Urinary bladder (tissue), 3 donors: ENCODE measurements at regions not wholly inside any gene's neighbourhood (a gene's known extent, or its start where the extent isn't known, plus 50 kb on each side); places are given as distances from the start of the nearest gene placed in this dataset.
"Not testable (repeated sequence)": the region's sequence is repeated elsewhere in the genome, so short reads cannot be mapped to it uniquely, and the experiment has no call there.

Experiments used
- DNase-seq: peaks from one replicate; pipeline ENCODE4 v3.0.0-alpha.2; 2015; ENCODE audit errors: extremely low spot score
- H3K27ac ChIP-seq: one replicate; pipeline ENCODE4 v1.5.1; 2013; ENCODE audit warnings: low read depth, mild to moderate bottlenecking, moderate library complexity
- H3K36me3 ChIP-seq: one replicate; pipeline ENCODE4 v1.6.1; 2013; ENCODE audit warnings: mild to moderate bottlenecking, moderate library complexity; ENCODE audit not compliant: insufficient read depth
- H3K4me1 ChIP-seq: one replicate; pipeline ENCODE4 v1.6.1; 2013; ENCODE audit warnings: mild to moderate bottlenecking, moderate library complexity; ENCODE audit not compliant: insufficient read depth
- H3K4me3 ChIP-seq: one replicate; pipeline ENCODE4 v1.5.1; 2013; ENCODE audit warnings: low read depth, low read length
- WGBS: extraction: QIAGEN DNeasy Blood & Tissue Kit; methylation state at CpG from one replicate; pipeline ENCODE4 v1.1.7; 2013; 5-methylcytosine and 5-hydroxymethylcytosine counted together
- donor health status: healthy with polysubstance abuse.
- donor health status: healthy.

DNA sequence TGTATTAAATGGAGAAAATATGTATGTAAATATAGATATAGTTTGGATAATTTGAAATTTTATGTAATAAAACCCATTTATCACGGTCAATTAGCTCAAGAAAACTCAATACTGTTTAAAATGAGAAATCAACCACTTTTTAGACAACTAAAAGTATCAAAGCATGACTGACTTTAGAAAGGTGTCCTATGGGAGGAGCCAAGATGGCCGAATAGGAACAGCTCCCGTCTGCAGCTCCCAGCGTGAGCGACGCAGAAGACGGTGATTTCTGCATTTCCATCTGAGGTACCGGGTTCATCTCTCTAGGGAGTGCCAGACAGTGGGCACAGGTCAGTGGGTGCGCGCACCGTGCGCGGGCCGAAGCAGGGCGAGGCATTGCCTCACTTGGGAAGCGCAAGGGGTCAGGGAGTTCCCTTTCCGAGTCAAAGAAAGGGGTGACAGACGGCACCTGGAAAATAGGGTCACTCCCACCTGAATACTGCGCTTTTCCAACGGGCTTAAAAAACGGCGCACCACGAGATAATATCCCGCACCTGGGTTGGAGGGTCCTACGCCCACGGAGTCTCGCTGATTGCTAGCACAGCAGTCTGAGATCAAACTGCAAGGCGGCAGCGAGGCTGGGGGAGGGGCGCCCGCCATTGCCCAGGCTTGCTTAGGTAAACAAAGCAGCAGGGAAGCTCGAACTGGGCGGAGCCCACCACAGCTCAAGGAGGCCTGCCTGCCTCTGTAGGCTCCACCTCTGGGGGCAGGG, 182.8 kb upstream of the NECTIN3 start:
- H3K27ac ChIP-seq, H3K4me3 ChIP-seq, H3K4me1 ChIP-seq, H3K36me3 ChIP-seq, DNase-seq: not testable (repeated sequence)
- WGBS, result 97% methylated on average over 29 of the region's 33 CpGs

- not testable (repeated sequence) for H3K4me3 ChIP-seq, DNase-seq, H3K4me1 ChIP-seq, H3K27ac ChIP-seq, H3K36me3 ChIP-seq
- 71% methylated on average over 2 of the region's 3 CpGs for WGBS
Measured at GRCh38 chr3:110889376-110889699, 182.3 kb upstream of the NECTIN3 start.

DNA sequence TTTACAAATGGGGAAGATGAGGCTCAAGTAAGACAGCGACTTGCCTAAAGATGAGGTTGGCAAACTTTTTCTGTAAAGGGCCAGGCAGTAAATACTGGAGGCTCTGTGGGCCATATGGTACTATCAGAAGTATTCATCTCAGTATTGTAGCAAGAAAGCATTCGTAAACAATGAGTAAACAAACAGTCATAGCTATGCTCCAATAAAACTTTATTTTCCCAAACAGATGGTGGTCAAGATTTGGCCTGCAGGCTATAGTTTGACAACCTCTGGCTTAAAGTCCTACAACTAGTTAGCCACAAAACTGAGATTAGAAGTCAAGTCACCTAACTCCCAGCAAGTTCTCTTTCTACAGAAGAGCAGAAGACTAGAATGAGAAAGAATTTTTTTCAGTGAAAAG, 177.0 kb upstream of the NECTIN3 start:
- 73% methylated on average over 2 of the region's 2 CpGs for WGBS
- Histone ChIP-seq H3K4me1 (no peaks in the 10 kb centered on the region), H3K36me3 (no peaks in the 10 kb centered on the region), H3K27ac (no peak overlapping the region), H3K4me3 (no peak overlapping the region)
- DNase-seq, result no peak

GRCh38 chr3:110895054-110895453, 176.6 kb upstream of the NECTIN3 start:
- no peaks in the 10 kb centered on the region for H3K36me3 ChIP-seq
- no peak overlapping the region for H3K4me3 ChIP-seq
- H3K4me1 ChIP-seq, result no peaks in the 10 kb centered on the region
- 97% methylated on average over 1 of the region's 1 CpG for WGBS
- no peak overlapping the region for H3K27ac ChIP-seq
- DNase-seq, result no peak

GRCh38 chr3:110897046-110897445, 174.6 kb upstream of the NECTIN3 start:
- Histone ChIP-seq H3K36me3 (no peaks in the 10 kb centered on the region), H3K27ac (no peak overlapping the region), H3K4me1 (no peaks in the 10 kb centered on the region), H3K4me3 (no peak overlapping the region)
- 92% methylated on average over 2 of the region's 2 CpGs for WGBS
- DNase-seq, result no peak

DNA sequence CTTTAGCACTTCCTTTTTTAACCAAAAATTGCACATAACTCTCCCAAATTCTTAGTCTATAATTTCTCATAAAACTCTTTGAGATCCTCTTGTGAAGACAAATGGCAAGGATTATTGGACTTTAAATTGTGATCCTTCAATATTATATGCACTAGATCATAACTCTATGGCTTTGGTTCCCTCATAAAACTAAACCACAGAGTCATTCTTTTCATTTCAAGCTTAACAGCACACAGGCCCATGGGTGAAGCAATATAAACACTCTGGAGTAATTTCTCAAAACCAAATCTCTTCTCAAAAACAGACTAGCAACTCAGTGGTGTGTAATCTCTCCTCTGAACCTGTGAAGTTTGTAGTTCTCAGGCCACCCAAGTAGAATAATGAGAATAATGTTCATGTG, 171.0 kb upstream of the NECTIN3 start:
- Histone ChIP-seq H3K27ac (no peak overlapping the region), H3K4me3 (no peak overlapping the region), H3K36me3 (no peaks in the 10 kb centered on the region), H3K4me1 (no peaks in the 10 kb centered on the region)
- no peak for DNase-seq

GRCh38 chr3:110901536-110901935, 170.1 kb upstream of the NECTIN3 start:
- Histone ChIP-seq H3K36me3 (no peaks in the 10 kb centered on the region), H3K4me1 (no peaks in the 10 kb centered on the region), H3K27ac (no peak overlapping the region), H3K4me3 (no peak overlapping the region)
- DNase-seq, result no peak
- 96% methylated on average over 1 of the region's 1 CpG for WGBS

- Histone ChIP-seq H3K36me3 (no peaks in the 10 kb centered on the region), H3K4me3 (no peak overlapping the region), H3K4me1 (no peaks in the 10 kb centered on the region), H3K27ac (no peak overlapping the region)
- 90% methylated on average over 9 of the region's 9 CpGs for whole genome bisulfite sequencing
- no peak for DNase-seq
Measured at GRCh38 chr3:110902453-110903085, 169.0 kb upstream of the NECTIN3 start.

GRCh38 chr3:110903771-110904519, 167.7 kb upstream of the NECTIN3 start:
- Histone ChIP-seq H3K27ac (no peak overlapping the region), H3K4me3 (no peak overlapping the region), H3K36me3 (no peaks in the 10 kb centered on the region), H3K4me1 (no peaks in the 10 kb centered on the region)
- 89% methylated on average over 4 of the region's 4 CpGs for WGBS
- DNase-seq, result no peak

DNA sequence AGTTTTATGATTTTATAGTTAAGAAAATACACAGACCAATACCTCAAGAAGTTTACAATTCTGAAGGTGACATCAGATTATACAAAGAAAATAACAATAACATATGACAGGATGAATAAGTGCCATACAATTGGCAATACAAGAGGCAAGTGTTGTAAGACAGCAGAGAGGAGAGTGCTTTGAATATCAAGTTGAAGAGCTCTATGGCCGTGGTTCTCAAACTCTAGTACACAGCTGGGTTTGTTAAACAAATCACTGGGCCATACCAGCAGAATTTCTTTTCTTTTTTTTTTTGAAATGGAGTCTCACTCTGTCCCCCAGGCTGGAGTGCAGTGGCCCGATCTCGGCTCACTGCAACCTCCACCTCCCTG, 167.1 kb upstream of the NECTIN3 start:
- no peak overlapping the region for H3K4me3 ChIP-seq
- no peaks in the 10 kb centered on the region for H3K4me1 ChIP-seq
- no peak for DNase-seq
- H3K36me3 ChIP-seq, result no peaks in the 10 kb centered on the region
- 96% methylated on average over 3 of the region's 3 CpGs for WGBS
- no peak overlapping the region for H3K27ac ChIP-seq

GRCh38 chr3:110905121-110905520, 166.5 kb upstream of the NECTIN3 start:
- DNase-seq, result no peak
- H3K27ac ChIP-seq, result no peak overlapping the region
- H3K4me3 ChIP-seq, result no peak overlapping the region
- 79% methylated on average over 1 of the region's 1 CpG for WGBS
- no peaks in the 10 kb centered on the region for H3K4me1 ChIP-seq
- no peaks in the 10 kb centered on the region for H3K36me3 ChIP-seq

- no peak for DNase-seq
- 64% methylated on average over 2 of the region's 2 CpGs for WGBS
- Histone ChIP-seq H3K4me1 (no peaks in the 10 kb centered on the region), H3K27ac (no peak overlapping the region), H3K4me3 (no peak overlapping the region), H3K36me3 (no peaks in the 10 kb centered on the region)
Measured at GRCh38 chr3:110909839-110910238, 161.8 kb upstream of the NECTIN3 start.

GRCh38 chr3:110910346-110910955, 161.2 kb upstream of the NECTIN3 start:
- H3K4me3 ChIP-seq, result no peak overlapping the region
- H3K27ac ChIP-seq, result no peak overlapping the region
- no peaks in the 10 kb centered on the region for H3K36me3 ChIP-seq
- DNase-seq, result no peak
- WGBS, result 22% methylated on average over 4 of the region's 4 CpGs
- no peaks in the 10 kb centered on the region for H3K4me1 ChIP-seq

GRCh38 chr3:110918963-110919362, 152.7 kb upstream of the NECTIN3 start:
- no peak for DNase-seq
- Histone ChIP-seq H3K4me1 (no peaks in the 10 kb centered on the region), H3K36me3 (no peaks in the 10 kb centered on the region), H3K4me3 (no peak overlapping the region), H3K27ac (no peak overlapping the region)
- 91% methylated on average over 4 of the region's 4 CpGs for WGBS
